AML-193 (cell line): ENCODE measurements at regions not wholly inside any gene's neighbourhood (a gene's known extent, or its start where the extent isn't known, plus 50 kb on each side); places are given as distances from the start of the nearest gene placed in this dataset.

Source experiments
- DNase-seq, 2 experiments: peaks; one replicate each; lab custom pipeline; 2025; lab: John Stamatoyannopoulos, UW

DNA sequence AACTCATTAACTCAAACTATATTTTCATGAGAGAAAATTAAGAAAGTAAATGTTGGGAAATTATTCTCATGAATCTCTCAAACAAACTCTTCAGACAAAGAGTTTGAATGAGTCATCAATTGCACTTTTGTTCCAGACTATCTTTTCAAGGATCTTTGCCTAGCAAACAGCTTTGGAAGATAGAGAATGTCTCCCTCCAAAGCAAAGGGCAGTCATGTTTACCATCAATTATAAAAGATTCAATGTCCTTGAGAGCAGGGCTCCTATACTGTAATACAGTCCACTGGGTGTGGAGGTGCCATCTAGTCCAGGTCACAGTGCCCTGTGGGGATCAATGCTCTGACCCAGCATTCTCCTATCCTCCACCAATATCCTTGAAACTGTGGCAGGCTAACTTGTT is 1429.3 kb downstream of the EFNA5 start:
- no peak for DNase-seq

GRCh38 chr5:106205916-106206571 is 1464.7 kb downstream of the EFNA5 start:
- no peak for DNase-seq

- no peak for DNase-seq
Measured at GRCh38 chr5:106202035-106202434, 1468.7 kb downstream of the EFNA5 start.

- no peak for DNase-seq
Measured at GRCh38 chr5:106200971-106201370, 1469.8 kb downstream of the EFNA5 start.

- DNase-seq, result no peak
Measured at GRCh38 chr5:106195679-106196474, 1474.9 kb downstream of the EFNA5 start.

DNA sequence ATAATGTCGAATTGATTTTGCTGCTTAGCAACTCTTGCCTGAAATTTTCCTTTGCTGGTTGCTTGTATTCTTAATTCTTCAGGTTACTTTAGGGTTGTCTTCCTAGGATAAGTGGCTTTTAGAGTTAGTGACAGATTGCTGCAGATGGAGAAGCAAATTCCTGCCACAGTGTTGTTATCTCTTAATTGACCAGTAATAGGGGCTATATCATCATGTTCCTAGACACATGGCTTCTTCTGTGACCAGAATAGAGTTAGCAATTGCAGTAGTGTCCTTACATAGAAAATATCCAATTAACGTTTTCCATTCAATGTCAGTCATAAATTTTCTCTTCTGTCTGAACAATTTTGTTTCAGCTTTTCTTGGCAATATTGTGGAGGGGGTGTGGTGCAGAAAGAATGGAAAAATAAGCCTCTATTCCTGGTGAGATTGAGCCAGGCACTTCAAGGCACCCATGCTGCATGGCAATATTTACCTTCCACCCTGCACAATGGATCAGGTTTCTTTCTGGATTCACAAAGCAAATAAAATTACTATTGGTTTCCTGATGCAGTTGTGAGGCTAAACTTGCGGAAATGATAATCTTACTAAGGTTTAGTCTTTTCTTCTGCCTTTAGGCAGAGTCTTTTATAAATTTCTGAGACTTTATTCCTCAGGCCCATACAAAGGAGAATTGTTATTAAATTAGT is 1481.5 kb downstream of the EFNA5 start:
- DNase-seq, result no peak

GRCh38 chr5:106185661-106186081 is 1485.1 kb downstream of the EFNA5 start:
- no peak for DNase-seq

DNA sequence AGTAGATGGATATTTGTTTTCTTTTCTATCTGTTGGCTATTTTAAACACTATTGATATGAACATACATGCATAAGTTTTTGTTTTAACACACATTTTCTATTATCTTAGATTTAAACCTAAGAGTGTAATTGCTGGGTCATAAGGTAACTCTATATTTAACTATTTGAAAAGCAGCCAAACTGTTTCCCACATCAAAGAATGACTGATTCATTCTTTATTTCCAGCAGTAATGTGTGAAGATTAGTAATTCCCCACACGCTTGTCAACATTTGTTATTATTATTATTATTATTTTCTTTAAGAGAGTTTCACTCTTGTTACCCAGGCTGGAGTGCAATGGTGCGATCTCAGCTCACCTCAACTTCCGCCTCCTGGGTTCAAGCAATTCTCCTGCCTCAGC is 1495.8 kb downstream of the EFNA5 start:
- DNase-seq, result no peak

DNA sequence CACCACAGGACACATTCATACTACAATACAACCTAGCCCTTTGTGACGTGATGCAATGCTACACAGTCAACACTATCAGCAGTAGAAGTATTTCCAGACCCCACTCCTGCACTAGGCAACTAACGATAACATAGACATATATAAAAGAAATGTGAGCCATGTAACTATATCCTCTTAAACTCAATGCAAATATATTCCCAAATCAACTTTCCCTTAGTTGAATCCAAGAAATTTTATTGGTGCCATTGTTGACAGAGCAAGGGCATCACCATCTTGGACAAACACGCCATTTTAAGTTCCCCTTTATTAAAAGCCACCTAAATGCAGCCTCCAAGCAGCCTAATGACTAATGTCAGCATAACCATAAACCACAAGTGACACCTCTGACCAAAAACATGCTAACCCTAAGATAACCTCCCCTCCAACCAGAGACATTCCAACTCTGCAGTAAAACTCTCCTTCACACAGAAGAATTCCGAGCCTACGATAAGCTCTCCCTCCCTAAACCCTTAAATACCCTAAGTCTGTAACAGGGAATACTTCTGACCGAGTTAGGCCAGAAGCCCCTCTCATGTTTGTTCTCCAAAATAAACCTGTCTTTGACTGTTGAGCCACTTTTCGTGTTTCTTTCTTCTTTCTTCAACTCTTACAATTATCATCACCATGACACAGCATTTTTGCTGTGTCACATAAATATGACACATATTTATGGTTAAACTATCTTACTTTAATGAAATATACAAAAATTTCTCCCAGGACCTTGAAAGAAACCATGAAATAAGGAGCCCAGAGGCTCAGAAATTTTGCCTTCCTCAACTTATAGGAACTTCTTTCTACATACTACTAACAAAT is 1497.8 kb downstream of the EFNA5 start:
- DNase-seq, result no peak

GRCh38 chr5:106171708-106172107 is 1499.0 kb downstream of the EFNA5 start:
- DNase-seq, result no peak

DNA sequence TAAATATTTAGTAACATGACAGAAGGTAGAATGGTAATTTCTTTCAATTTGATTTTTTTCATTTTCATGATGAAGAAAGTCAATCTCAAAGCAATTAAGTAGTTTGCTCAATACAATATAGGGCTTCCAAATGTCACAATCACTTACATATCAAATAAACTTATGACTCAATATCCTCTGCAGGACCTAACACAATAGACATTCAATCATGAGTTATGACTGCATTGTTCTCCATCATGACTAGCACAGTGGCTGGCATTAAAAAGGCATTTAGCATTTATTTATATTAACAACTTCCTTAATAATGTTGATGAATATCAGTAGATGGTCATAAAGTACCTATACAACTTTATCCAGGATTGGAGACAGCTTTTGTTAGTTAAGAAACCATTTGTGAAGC is 1499.6 kb downstream of the EFNA5 start:
- no peak for DNase-seq

- DNase-seq, result no peak
Measured at GRCh38 chr5:106167766-106168165, 1503.0 kb downstream of the EFNA5 start.

- DNase-seq, result no peak
Measured at GRCh38 chr5:106163233-106163632, 1507.5 kb downstream of the EFNA5 start.

- no peak for DNase-seq
Measured at GRCh38 chr5:106159616-106160015, 1511.1 kb downstream of the EFNA5 start.

- DNase-seq, result no peak
Measured at GRCh38 chr5:106154280-106154716, 1516.4 kb downstream of the EFNA5 start.

DNA sequence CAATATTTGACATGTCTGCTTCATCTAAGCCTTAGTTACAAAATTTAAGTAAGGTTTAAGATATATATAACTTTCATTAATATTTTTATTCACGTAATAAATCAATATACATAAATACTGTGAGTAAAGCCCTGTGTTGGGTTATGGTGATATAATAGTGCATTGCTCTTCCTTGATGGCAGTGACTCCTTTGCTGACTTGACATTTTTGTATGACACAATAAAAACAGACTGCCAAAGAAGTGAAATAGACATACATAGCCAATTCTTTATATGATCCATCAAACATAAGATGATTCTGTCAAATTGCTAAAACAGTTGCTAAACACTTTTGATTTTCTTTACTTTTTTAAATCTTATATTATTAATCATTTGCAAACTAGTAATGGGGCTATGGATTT is 1518.2 kb downstream of the EFNA5 start:
- no peak for DNase-seq

DNA sequence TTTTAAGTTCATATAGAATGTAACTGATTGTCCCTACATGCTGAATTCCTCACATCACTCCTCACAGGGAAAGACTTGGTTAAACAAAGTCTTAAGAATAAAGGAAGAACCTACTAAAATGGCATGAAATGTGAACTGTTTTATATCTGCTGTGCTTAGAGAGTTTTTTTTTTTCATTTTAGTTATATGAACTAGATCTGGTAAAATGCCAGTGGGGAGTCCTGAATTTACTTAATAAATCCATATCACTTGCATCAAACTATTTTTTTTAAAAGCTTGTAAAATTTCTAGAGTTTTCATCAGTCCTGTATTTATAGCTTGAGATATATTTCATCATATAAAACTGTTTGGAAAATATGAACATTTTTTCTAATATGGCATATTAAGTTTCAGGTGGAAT is 1528.6 kb downstream of the EFNA5 start:
- DNase-seq, result no peak

DNA sequence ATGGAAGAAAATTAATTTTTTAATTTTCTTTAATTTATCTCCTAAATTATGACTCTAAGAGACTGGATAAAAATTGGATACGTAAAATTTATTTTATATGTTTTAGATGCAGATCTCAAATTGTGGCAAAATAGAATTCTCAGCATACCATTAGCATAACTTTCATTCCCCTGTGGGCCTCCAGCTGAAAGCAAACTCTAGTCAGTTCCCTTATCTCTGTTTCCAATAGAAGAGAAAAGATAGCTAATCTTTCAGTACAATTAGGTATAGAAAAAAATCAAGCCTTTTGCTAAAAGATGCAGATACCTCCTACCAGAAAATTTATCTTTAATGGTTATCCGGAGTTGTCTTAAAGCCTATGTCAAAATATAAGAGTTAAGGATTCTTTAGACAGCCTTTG is 1530.6 kb downstream of the EFNA5 start:
- DNase-seq, result no peak

GRCh38 chr5:106136061-106136460 is 1534.7 kb downstream of the EFNA5 start:
- DNase-seq, result no peak

DNA sequence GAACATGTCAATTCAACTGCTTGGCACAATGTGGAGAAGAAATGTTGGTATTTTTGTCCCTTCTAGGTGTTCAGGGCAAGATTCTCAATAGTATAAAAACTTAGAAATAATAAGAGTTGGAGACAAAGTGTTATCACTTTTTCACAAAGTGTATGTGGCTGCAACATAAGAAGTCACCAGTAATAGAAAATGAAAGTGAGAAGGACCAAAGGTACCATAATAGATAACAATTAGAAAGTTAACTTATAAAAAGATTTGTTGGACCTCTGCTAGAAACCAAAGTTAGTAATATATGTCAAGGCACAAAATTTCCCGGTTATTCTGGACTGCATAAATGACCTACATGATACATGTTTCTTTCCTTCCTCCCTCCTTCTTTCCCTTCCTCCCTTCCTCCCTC is 1535.3 kb downstream of the EFNA5 start:
- DNase-seq, result no peak

GRCh38 chr5:106134549-106134948 is 1536.2 kb downstream of the EFNA5 start:
- no peak for DNase-seq

DNA sequence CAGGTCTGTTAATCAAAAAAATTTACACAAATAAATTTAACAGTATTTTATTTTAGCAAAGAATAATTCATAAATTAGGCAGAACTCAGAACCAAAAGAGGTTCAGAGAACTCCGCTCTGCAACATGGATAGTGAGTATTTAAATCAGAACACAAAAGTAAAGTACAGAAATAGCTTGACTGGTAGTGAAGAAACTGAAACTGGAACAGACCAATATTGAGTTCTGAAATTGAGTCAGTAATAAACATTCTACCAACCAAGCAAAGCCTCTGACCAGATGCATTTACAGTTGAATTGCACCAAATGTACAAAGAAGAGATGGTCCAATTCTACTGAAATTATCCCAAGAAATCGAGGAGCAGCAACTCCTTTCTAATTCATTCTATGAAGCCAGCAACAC is 1542.8 kb downstream of the EFNA5 start:
- DNase-seq, result no peak
